ENCODE measurements at regions not wholly inside any gene's neighbourhood (a gene's known extent, or its start where the extent isn't known, plus 50 kb on each side); places are given as distances from the start of the nearest gene placed in this dataset.

DNA sequence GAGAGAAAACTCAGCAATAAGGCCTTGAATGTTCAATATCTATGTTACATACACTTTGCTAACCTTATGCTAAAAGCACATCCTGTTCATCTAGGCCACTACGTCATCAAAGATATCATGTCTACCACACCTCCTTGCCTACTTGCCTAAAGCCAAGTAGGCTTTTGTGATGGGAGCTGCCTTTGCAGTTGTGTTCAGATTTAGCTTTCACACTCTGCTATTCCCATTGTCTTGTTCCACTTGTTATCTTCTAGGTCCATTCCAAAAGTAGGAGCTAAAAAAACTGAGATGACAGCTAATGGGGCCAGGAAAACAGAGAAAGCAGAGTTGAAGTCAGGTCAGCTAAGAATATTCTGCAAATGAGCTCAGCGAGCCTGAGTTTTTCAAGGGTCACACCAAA, 153.6 kb upstream of the EDNRA start:
- DNase-seq (ENCODE audit: low read depth, low spot score) (no peak), FAIRE-seq (no peak)
- no peaks in the 10 kb centered on the region for H3K9me3 ChIP-seq (ENCODE audit: control insufficient read depth, low read depth, low read length)
- no peak overlapping the region for H3K4me3 ChIP-seq (ENCODE audit: control insufficient read depth in 2 of 3, extremely low read depth in 1 of 3, insufficient read depth in 2 of 3, low read depth in 1 of 3, low read length in 3 of 3)
- no peaks in the 10 kb centered on the region for H3K9me1 ChIP-seq (ENCODE audit: control insufficient read depth, extremely low read depth, insufficient read depth, low read length)
- H3K27me3 ChIP-seq (ENCODE audit: control insufficient read depth, extremely low read depth, insufficient read depth, low read length): no peaks in the 10 kb centered on the region
- H3K79me2 ChIP-seq (ENCODE audit: control insufficient read depth, insufficient read depth, low read length): no peaks in the 10 kb centered on the region
- dilution Hi-C loops (cut with MboI; ENCODE audit: extremely low pct_ligation_motif_present, low sequenced_read_pairs): no loop called here
- TF ChIP-seq, protein P1, sequence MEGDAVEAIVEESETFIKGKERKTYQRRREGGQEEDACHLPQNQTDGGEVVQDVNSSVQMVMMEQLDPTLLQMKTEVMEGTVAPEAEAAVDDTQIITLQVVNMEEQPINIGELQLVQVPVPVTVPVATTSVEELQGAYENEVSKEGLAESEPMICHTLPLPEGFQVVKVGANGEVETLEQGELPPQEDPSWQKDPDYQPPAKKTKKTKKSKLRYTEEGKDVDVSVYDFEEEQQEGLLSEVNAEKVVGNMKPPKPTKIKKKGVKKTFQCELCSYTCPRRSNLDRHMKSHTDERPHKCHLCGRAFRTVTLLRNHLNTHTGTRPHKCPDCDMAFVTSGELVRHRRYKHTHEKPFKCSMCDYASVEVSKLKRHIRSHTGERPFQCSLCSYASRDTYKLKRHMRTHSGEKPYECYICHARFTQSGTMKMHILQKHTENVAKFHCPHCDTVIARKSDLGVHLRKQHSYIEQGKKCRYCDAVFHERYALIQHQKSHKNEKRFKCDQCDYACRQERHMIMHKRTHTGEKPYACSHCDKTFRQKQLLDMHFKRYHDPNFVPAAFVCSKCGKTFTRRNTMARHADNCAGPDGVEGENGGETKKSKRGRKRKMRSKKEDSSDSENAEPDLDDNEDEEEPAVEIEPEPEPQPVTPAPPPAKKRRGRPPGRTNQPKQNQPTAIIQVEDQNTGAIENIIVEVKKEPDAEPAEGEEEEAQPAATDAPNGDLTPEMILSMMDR (optimal IDR thresholded peaks at IDR 0.05 in 1 of 3, IDR thresholded peaks at IDR 0.05 in 1 of 3, conservative IDR thresholded peaks at IDR 0.05 in 1 of 3; ENCODE audit: extremely low read depth in 1 of 3, insufficient read depth in 2 of 3, low read length in 3 of 3): no peak
- no peak for TF ChIP-seq EZH2 (IDR thresholded peaks at IDR 0.05; ENCODE audit: low read length)
- no peak overlapping the region for H3K27ac ChIP-seq (ENCODE audit: control insufficient read depth, insufficient read depth, low read length)
- no peak overlapping the region for H3K9ac ChIP-seq (ENCODE audit: control insufficient read depth, extremely low read depth, insufficient read depth, low read length)
- no peak overlapping the region for H3K4me2 ChIP-seq (ENCODE audit: control insufficient read depth, extremely low read depth, insufficient read depth, low read depth, low read length)
- no peak overlapping the region for H2AFZ ChIP-seq (ENCODE audit: control insufficient read depth, low read length)
- no peaks in the 10 kb centered on the region for H4K20me1 ChIP-seq (ENCODE audit: control insufficient read depth, extremely low read depth, insufficient read depth, low read length)
- H3K36me3 ChIP-seq (ENCODE audit: control insufficient read depth in 2 of 2, extremely low read depth in 1 of 2, insufficient read depth in 2 of 2, low read length in 2 of 2): no peaks in the 10 kb centered on the region
- H3K4me1 ChIP-seq (ENCODE audit: control insufficient read depth, extremely low read depth, insufficient read depth, low read length): peaks cover 6% of the 10 kb centered on the region

DNA sequence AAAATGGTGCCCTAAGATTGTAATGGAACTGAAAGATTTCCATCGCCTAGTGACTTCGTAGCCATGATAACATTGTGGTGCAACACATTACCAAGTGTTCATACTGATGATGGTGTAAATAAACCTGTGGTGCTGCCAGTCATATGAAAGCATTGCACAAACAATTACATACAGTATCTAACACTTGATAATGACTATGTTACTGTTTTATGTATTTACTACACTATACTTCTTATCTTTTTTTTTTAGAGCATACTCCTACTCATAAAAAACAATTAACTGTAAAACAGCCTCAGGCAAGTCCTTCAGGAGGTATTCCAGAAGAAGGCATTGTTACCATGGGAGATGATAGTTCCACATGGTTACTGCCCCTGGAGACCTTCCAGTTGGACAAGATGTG, 152.7 kb upstream of the EDNRA start:
- H3K27ac ChIP-seq (ENCODE audit: control insufficient read depth, insufficient read depth, low read length): no peak overlapping the region
- H3K27me3 ChIP-seq (ENCODE audit: control insufficient read depth, extremely low read depth, insufficient read depth, low read length): no peaks in the 10 kb centered on the region
- H3K9me3 ChIP-seq (ENCODE audit: control insufficient read depth, low read depth, low read length): no peaks in the 10 kb centered on the region
- no peak overlapping the region for H3K4me3 ChIP-seq (ENCODE audit: control insufficient read depth in 2 of 3, extremely low read depth in 1 of 3, insufficient read depth in 2 of 3, low read depth in 1 of 3, low read length in 3 of 3)
- FAIRE-seq: no peak
- H3K9ac ChIP-seq (ENCODE audit: control insufficient read depth, extremely low read depth, insufficient read depth, low read length): no peak overlapping the region
- no peak overlapping the region for H2AFZ ChIP-seq (ENCODE audit: control insufficient read depth, low read length)
- H3K36me3 ChIP-seq (ENCODE audit: control insufficient read depth in 2 of 2, extremely low read depth in 1 of 2, insufficient read depth in 2 of 2, low read length in 2 of 2): no peaks in the 10 kb centered on the region
- no peak for TF ChIP-seq EZH2 (IDR thresholded peaks at IDR 0.05; ENCODE audit: low read length)
- peaks cover 6% of the 10 kb centered on the region for H3K4me1 ChIP-seq (ENCODE audit: control insufficient read depth, extremely low read depth, insufficient read depth, low read length)
- no peak overlapping the region for H3K4me2 ChIP-seq (ENCODE audit: control insufficient read depth, extremely low read depth, insufficient read depth, low read depth, low read length)
- no peaks in the 10 kb centered on the region for H4K20me1 ChIP-seq (ENCODE audit: control insufficient read depth, extremely low read depth, insufficient read depth, low read length)
- no peaks in the 10 kb centered on the region for H3K79me2 ChIP-seq (ENCODE audit: control insufficient read depth, insufficient read depth, low read length)
- DNase-seq (ENCODE audit: low read depth, low spot score): no peak
- dilution Hi-C loops (cut with MboI; ENCODE audit: extremely low pct_ligation_motif_present, low sequenced_read_pairs): no loop called here
- H3K9me1 ChIP-seq (ENCODE audit: control insufficient read depth, extremely low read depth, insufficient read depth, low read length): no peaks in the 10 kb centered on the region

DNA sequence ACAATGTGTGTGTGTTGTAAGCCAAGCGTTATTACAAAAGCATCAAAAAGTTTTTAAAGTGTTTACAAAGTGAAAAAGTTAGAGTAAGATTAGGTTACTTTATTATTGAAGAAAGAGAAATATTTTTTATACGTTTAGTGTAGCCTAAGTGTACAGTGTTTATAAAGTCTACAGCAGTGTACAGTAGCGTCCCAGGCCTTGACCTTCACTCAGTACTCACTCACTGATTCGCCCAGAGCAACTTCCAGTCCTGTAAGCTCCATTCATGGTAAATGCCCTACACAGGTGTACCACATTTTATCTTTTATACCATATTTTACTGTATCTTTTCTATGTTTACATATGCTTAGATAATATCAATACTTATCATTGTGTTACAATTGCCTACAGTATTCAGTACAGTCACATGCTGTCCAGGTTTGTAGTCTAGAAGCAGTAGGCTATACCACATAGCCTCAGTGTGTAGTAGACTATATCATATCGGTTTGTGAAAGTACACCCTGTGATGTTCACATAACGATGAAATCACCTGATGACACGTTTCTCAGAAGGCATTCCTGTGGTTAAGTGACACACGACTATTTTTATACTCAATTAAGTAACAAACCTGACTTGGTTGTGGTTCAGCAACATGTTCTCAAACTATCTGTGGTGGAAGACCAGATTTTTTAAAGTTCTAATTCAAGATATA, 152.0 kb upstream of the EDNRA start:
- DNase-seq (ENCODE audit: low read depth, low spot score): no peak
- FAIRE-seq: no peak
- dilution Hi-C loops (cut with MboI; ENCODE audit: extremely low pct_ligation_motif_present, low sequenced_read_pairs): no loop called here

More for the DNA sequence above, 152.0 kb upstream of the EDNRA start:
- no peaks in the 10 kb centered on the region for H3K9me1 ChIP-seq (ENCODE audit: control insufficient read depth, extremely low read depth, insufficient read depth, low read length)
- H3K27ac ChIP-seq (ENCODE audit: control insufficient read depth, insufficient read depth, low read length): no peak overlapping the region
- H3K27me3 ChIP-seq (ENCODE audit: control insufficient read depth, extremely low read depth, insufficient read depth, low read length): no peaks in the 10 kb centered on the region
- no peak overlapping the region for H3K4me3 ChIP-seq (ENCODE audit: control insufficient read depth in 2 of 3, extremely low read depth in 1 of 3, insufficient read depth in 2 of 3, low read depth in 1 of 3, low read length in 3 of 3)
- H3K4me2 ChIP-seq (ENCODE audit: control insufficient read depth, extremely low read depth, insufficient read depth, low read depth, low read length): no peak overlapping the region
- H2AFZ ChIP-seq (ENCODE audit: control insufficient read depth, low read length): no peak overlapping the region
- H4K20me1 ChIP-seq (ENCODE audit: control insufficient read depth, extremely low read depth, insufficient read depth, low read length): no peaks in the 10 kb centered on the region
- no peaks in the 10 kb centered on the region for H3K36me3 ChIP-seq (ENCODE audit: control insufficient read depth in 2 of 2, extremely low read depth in 1 of 2, insufficient read depth in 2 of 2, low read length in 2 of 2)
- H3K9me3 ChIP-seq (ENCODE audit: control insufficient read depth, low read depth, low read length): no peaks in the 10 kb centered on the region
- H3K4me1 ChIP-seq (ENCODE audit: control insufficient read depth, extremely low read depth, insufficient read depth, low read length): peaks cover 6% of the 10 kb centered on the region
- H3K9ac ChIP-seq (ENCODE audit: control insufficient read depth, extremely low read depth, insufficient read depth, low read length): no peak overlapping the region
- no peak for TF ChIP-seq EZH2 (IDR thresholded peaks at IDR 0.05; ENCODE audit: low read length)
- TF ChIP-seq, protein P1 (optimal IDR thresholded peaks at IDR 0.05 in 1 of 3, IDR thresholded peaks at IDR 0.05 in 1 of 3, conservative IDR thresholded peaks at IDR 0.05 in 1 of 3; ENCODE audit: extremely low read depth in 1 of 3, insufficient read depth in 2 of 3, low read length in 3 of 3): no peak
- H3K79me2 ChIP-seq (ENCODE audit: control insufficient read depth, insufficient read depth, low read length): no peaks in the 10 kb centered on the region
